Activated CD4-positive, alpha-beta T cell treated with anti-CD3 and anti-CD28 coated beads, Interleukin-10, Interleukin-2, amounts not matched to agents 100 ng/mL and 50 ng/mL, durations not matched to agents 16 hours and 8 hours (primary cell): ENCODE measurements at regions not wholly inside any gene's neighbourhood (a gene's known extent, or its start where the extent isn't known, plus 50 kb on each side); places are given as distances from the start of the nearest gene placed in this dataset.

ENCODE experiments used
- DNase-seq: peaks from one replicate; pipeline ENCODE4 v3.0.0-alpha.2; 2020

GRCh38 chr9:11003836-11004235, 391.0 kb upstream of the PTPRD start:
- DNase-seq: no peak

DNA sequence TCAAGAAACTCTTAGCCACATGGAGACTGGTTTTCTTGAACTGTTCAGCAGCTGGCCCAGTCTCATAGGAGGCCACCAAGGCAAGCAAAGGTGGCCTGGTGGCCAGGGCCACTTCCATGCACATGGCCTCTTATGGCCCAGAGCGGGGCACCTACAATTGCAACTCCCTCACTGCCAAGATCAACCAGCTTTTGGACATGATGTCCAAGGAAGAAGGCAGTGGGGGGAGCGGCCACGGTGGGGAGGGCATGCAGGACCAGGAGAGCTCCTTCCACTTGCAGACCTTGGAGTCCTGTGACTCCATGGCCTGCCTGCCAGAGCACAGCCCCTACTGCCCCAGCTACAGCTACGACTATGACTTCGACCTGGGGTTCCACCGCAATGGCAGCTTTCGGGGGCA, 398.9 kb upstream of the PTPRD start:
- no peak for DNase-seq

- no peak for DNase-seq
Observed at GRCh38 chr9:11016081-11016480, 403.3 kb upstream of the PTPRD start.

GRCh38 chr9:11023201-11023600, 410.4 kb upstream of the PTPRD start:
- DNase-seq: no peak

DNA sequence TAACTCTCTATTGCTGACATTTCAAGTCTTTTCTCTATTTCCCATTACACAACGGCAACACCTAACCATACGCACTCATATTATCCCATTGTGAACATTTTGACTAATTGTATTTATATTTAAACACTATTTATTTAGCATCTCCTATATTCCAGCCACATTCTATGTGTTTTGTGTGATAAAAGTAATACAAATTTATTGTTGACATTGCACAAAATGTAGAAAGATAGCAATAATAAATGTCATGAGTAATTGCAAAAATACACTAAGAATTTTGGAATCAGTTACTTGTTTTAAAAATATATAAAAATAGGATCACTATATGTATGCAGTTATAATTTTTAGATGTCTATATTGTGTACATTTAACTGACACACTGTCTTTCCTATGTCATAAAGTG, 413.0 kb upstream of the PTPRD start:
- no peak for DNase-seq

DNA sequence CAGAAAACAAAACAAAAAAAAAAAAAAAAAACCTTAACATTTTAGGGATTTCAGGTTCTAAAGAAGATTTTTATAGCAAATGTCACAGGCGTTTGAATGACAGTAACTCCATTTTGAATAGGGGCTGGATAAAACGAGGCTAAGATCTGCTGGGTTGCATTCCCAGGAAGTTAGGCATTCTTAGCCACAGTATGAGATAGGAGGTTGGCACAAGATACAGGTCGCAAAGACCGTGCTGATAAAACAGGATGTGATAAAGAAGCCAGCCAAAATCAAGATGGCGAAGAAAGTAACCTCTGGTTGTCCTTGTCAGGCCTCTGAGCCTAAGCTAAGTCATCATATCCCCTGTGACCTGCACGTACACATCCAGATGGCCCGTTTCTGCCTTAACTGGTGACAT, 425.6 kb upstream of the PTPRD start:
- DNase-seq: no peak

DNA sequence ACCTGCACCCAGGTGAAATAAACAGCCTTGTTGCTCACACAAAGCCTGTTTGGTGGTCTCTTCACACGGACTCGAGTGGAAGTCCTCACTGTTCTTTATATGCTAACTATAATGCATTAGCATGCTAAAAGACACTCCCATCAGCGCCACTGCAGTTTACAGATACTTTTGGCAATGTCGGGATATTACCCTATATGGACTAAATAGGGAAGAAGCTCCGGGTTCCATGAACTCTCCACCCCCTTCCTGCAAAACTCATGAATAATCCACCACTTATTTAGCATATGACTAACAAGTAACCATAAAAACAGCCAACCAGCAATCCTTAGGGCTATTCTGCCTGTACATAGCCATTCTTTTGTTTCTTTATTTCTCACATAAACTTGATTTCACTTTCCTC, 426.2 kb upstream of the PTPRD start:
- DNase-seq: no peak

GRCh38 chr9:11045589-11045988, 432.8 kb upstream of the PTPRD start:
- DNase-seq: no peak

DNA sequence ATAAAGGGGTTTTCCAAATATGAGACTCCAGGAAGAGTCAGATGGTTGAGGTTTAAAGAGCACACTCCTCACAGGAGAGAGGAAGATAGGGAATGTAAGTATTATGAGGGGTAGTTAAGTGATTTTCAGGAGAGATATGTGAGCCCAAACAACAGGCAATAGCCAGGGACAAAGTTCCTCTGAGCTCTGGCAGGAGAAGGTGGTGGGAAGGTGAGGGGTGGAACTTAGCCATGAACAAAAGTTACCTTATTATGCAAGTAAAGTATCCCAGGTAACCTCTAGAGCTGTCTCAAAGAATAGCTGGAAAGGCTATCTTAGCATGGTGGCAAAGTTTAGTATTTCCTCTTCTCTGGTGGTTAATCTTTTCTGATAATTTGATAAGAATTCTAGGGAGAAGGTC, 450.5 kb upstream of the PTPRD start:
- no peak for DNase-seq

DNA sequence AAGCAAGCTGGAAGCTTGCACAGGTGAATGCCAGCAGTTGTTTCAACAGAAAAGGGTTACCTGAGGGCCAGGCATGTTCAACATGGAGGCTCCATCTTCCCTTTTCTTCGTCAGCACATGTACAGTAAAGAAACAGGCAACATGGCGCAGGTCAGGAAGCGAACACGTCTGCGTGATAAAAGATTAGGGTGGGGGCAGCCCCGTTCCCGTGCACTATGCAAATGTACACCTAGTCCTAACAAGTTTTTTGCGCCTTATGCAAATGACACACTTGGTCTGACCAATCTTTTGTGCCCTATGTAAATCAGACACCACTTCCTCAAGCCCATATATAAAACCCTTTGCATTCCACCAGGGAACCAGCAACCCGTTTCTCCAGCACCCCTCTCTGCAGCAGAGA, 452.1 kb upstream of the PTPRD start:
- no peak for DNase-seq

DNA sequence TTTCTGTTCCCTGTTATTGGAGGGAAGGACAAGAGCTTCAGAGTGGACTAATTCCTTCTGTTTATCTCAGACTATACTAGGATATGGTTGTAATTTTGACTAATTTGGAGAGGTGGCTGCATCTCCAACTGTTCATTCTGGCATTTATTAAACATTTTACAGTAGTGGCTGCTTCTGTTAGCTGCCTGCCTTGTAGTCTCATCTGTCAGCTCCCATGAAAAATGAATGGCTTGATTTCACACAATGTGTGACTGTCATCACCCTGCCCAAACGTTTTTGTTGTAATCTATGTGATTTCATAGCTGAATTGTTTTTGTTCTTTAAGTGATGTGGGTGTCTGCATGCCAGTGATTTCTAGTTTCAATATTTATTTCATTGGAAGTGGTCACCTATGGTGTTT, 459.4 kb upstream of the PTPRD start:
- DNase-seq: no peak

GRCh38 chr9:11086561-11086960, 473.8 kb upstream of the PTPRD start:
- DNase-seq: no peak

DNA sequence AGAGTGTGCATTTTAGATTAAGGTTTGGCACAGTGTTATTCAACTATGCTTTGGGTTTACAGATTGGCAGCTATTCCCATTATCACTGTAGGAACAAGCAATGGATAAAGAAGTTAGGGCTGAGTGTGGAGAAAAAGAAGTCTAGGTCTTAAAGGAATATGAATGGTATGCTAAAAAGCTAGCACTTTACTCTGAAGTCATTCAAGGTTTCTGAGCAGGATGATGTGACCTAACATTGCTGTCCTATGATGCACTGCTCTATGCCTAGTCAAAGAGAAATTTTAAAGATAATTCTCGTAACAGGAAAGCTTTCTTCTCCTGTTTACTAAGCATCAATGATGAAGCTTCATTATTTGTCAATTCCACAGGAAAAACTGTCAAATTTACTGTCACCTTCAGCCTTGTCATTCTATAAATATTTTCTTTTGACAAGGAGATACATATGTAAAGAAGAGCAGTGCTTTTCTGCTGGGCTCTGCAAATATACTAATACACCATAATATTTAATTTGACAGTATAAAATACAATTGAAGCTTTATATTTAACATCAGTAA, 476.1 kb upstream of the PTPRD start:
- DNase-seq: no peak

DNA sequence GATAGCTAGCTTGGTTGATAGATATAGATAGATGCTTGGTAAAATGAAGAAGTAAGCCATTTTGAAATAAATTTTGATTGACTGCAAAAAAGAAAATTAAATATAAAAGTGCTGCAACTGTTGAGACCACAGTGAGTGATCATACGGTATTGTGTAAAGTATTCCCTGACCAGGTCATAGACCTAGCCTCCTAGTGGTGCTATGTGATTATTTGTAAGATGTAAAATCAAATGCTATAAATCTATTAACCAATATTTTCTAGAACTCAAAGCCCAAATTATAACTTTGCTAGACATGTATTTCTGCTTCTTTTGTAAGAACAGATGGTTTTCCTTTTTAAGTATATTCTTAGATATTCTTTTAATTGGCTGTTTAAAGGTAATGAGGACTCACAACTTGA, 480.2 kb upstream of the PTPRD start:
- no peak for DNase-seq

DNA sequence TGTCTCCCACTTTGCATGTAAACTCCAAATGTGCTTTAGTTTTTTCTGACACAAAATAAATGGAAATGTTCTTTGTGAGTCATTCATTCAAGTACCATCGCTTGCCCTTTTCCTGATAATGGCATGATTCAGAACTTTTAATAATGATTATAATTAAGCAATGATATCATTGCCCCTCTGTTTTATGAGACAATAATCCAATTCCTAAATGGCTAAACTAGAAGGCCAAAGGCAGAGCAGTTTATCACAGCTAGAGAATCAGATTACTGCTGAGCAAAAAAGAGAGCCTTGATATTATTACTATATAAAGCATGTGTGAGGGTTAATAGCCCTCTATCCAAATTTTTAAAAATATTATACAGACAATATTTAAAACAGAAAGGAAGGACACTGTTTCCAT, 484.2 kb upstream of the PTPRD start:
- DNase-seq: no peak

DNA sequence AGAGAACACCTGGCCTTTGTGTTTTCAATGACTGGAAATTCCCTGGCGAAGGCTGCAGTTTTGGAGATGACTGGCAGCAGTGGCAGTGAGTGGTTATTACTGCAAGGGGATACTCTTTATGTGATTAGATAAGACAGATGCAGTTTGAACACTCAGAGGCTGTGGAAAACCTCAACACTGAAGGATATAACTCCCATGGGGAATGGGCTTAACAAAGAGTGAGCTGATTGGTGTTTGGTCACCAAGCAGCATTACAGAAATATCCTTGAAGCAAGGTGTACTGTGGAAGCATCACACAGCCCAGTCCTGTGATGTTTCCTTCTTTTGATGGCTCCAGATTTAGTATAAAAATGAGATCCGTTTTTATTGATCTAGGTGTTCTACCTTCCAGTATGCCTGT, 490.7 kb upstream of the PTPRD start:
- DNase-seq: no peak

- no peak for DNase-seq
Observed at GRCh38 chr9:11107196-11107595, 494.4 kb upstream of the PTPRD start.

- DNase-seq: no peak
Observed at GRCh38 chr9:11128156-11128555, 515.4 kb upstream of the PTPRD start.

GRCh38 chr9:11135851-11136250, 523.0 kb upstream of the PTPRD start:
- no peak for DNase-seq

GRCh38 chr9:11141357-11141756, 528.6 kb upstream of the PTPRD start:
- DNase-seq: no peak

DNA sequence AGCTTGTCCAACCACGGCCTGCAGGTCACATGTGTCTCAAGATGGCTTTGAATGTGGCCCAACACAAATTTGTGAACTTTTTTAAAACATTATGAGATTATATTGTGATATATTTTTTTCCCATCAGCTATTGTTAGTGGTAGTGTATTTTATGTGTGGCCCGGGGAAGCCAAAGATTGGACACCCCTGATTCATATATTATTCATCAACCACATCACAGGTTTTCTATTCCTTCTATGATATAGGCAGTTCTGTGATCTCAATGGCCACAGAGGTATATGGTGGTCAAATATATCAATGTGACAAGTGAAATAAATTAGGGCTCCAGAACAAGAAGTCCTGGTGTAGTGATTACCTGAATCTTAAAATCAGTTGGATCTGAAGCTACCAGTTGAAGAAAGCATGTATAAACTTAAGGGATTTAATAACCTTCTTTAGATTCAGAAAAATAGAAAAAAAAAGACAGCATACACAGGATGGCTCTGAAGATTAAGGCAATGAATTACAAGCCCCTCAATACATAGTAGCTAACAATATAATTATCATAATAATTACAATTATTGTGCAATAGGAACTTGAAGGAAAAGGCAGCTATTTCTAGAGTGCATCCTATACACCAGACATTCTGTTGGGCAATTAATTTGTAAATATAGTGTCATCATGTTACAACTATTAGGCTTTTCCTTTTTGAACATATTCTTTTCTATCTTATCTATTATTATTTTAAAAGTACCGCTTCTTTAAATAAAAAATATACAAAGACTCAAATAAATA, 530.4 kb upstream of the PTPRD start:
- no peak for DNase-seq

DNA sequence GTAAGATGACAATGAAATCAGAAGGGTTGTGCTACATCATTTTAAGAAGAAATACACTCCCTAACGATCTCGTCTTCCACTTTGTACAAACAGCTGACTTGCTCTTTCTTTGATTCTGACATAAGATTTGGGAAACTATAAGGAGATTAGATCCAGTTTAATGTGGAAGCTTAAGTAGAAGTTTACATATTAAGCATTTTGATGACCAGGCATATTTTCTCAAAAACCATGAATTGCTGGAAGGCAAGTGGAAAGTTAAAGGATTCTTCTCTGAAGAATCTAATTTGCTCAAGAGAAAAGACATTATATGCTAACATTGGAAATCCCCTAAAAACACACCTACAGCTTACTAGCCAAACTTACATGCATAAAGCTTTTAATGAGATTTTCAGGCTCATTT, 531.9 kb upstream of the PTPRD start:
- no peak for DNase-seq

DNA sequence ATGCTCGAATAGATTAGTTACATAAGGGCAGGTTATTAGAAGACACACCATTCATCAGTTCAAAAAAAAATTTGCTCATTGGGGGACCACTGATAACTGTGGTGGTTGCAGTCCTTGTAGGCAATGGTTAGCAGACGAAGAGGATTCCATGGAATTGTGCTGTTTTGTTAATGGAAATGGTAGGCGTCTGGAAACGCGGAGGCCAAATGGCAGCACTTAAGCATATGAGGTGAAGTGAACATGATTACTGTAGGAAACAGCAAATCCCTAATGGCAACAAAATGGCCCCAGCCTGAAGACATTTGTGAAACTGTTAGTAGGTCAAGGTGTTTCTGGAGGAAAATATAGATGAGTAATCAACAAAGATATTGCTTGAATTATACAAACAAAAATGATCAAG, 535.4 kb upstream of the PTPRD start:
- DNase-seq: no peak

DNA sequence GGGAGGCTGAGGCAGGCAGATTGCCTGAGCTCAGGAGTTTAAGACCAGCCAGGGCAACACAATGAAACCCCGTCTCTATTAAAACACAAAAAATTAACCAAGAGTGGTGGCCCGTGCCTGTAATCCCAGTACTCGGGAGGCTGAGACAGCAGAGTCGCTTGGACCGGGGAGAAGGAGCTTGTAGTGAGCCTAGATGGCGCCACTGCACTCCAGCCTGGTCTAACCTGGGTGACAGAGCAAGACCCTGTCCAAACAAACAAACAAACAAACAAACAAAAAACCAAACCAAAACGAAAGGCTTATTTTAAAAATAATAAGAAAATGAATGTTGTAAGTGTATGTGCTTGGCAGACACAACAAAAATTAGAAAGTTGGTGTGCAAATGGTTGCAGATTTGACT, 536.3 kb upstream of the PTPRD start:
- no peak for DNase-seq

GRCh38 chr9:11158063-11158462, 545.3 kb upstream of the PTPRD start:
- DNase-seq: no peak
